GM12864 (cell line): ENCODE measurements at regions not wholly inside any gene's neighbourhood (a gene's known extent, or its start where the extent isn't known, plus 50 kb on each side); places are given as distances from the start of the nearest gene placed in this dataset.

Experiments used
- DNase-seq: peaks from one replicate; pipeline ENCODE4 v3.0.0-alpha.2; 2011; ENCODE audit warnings: low read depth
- H3K4me3 ChIP-seq: 2 replicates; pipeline ENCODE4 v1.5.1; 2011; ENCODE audit warnings: mild to moderate bottlenecking, low read depth, low read length, control low read depth
- CTCF ChIP-seq: IDR thresholded peaks from 2 replicates; pipeline ENCODE4 v1.5.1; 2011; ENCODE audit warnings: low read depth, mild to moderate bottlenecking, moderate library complexity, low read length, control low read depth, inconsistent platforms; ENCODE audit errors: missing control alignments

GRCh38 chr2:239476029-239476756 is 75.4 kb upstream of the HDAC4 start:
- no peak for DNase-seq
- no peak for TF ChIP-seq CTCF
- H3K4me3 ChIP-seq, result no peak overlapping the region

DNA sequence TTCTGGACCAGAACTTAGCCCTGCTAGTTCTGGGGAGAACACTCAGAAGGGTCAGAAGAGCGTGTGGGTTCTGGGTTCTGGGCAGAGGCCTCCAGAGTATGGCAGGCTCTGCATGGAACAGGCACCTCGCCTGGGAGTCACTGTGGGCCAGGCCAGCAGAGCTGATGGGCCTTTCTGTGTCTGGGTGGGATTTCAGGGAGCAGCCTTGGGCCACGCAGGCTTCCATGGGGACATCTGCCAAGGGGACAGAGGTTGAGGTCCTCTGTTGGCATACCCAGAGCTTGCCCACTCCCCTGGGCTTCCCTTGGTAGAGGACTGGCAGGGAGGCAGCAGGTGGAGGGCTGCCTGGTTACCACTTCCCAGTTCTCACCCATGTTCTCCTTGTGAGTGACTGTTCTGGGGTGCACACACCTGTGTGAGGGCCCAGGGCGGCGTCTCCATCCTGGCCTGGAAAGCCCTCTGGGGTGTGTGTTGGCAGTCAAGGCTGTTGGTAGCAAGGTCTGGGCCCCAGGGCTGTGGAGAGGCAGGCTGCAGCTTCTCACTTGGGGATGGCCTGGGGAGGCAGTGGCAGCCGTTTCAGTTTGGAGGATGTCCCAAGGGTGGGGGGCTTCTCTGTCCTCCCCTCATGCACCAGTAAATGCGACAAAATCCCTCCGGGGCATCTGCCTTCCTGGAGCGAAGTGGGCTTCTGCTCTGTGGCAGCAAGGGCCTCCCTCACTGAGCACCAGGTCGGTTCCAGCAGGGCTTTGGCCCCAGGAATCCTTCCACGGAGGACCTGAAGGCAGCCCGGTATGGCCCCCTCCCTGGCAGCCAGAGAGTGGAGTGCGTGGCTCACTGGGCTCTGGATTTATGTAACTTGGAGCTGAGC is 74.6 kb upstream of the HDAC4 start:
- TF ChIP-seq CTCF, result no peak
- H3K4me3 ChIP-seq, result no peak overlapping the region
- no peak for DNase-seq

- no peak overlapping the region for H3K4me3 ChIP-seq
- no peak for DNase-seq
Measured at GRCh38 chr2:239473211-239473805, 72.5 kb upstream of the HDAC4 start.

GRCh38 chr2:239472235-239472775 is 71.5 kb upstream of the HDAC4 start:
- no peak overlapping the region for H3K4me3 ChIP-seq
- no peak for TF ChIP-seq CTCF
- DNase-seq, result no peak

More at GRCh38 chr2:239473211-239473805, 72.5 kb upstream of the HDAC4 start:
- no peak for TF ChIP-seq CTCF

DNA sequence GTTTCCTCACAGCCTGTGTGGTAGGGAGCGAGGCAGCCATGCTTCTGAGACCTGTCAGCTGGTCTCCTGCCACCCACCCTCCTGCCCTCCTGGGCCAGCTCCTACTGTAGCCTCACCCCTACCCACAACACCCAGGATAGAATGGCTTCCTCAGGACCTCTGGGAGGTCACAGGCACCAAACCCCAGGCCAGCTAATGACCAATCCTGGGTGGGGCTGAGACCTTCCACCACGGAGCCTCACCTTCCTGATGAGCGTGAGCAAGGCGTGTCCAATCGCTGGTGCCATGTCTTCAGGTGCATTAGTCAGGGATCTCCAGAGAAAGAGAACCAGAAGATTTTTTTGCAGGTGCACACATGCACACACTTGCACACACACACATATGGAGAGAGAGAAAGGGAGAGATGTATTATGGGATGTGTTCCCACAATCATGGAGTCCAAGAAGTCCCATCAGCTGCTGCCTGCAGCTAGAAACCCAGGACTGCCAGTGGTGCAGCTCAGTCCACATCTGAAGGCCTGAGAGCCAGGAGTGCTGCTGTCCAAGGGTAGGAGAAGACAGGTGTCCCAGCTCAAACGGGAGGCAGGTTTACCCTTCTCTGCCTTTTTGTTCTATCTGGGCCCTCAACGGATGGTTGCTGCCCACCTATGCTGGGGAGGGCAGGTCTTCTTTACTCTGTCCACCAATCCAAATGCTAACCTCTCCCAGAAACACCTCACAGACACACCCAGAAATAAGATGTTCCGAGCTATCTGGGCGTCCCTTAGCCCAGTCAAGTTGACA is 70.4 kb upstream of the HDAC4 start:
- TF ChIP-seq CTCF, result no peak
- no peak overlapping the region for H3K4me3 ChIP-seq
- no peak for DNase-seq

- no peak for DNase-seq
- no peak overlapping the region for H3K4me3 ChIP-seq
Measured at GRCh38 chr2:239470151-239470900, 69.5 kb upstream of the HDAC4 start.

More at GRCh38 chr2:239470151-239470900, 69.5 kb upstream of the HDAC4 start:
- no peak for TF ChIP-seq CTCF
